ENCODE measurements at regions not wholly inside any gene's neighbourhood (a gene's known extent, or its start where the extent isn't known, plus 50 kb on each side); places are given as distances from the start of the nearest gene placed in this dataset.

DNA sequence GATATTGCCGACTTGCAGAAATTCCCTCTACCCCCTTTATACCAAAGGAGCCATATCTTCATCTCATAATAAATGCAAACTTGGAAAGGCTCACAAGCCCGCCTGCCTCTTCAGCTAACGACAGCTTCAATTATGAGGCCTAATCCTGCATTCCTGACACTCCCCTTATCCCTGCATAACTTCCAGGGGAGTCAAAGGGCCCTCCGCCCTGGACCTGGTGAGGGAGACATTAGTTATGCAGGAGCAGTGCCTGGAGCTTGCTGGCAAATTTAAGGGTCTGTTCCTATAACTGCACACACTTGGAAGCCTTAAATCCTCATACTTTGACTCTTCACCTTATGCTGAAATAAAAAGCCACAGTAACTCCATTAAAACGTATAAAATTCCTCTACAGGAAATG lies 617.9 kb downstream of the BNC2 start:
- TF ChIP-seq, protein P1, sequence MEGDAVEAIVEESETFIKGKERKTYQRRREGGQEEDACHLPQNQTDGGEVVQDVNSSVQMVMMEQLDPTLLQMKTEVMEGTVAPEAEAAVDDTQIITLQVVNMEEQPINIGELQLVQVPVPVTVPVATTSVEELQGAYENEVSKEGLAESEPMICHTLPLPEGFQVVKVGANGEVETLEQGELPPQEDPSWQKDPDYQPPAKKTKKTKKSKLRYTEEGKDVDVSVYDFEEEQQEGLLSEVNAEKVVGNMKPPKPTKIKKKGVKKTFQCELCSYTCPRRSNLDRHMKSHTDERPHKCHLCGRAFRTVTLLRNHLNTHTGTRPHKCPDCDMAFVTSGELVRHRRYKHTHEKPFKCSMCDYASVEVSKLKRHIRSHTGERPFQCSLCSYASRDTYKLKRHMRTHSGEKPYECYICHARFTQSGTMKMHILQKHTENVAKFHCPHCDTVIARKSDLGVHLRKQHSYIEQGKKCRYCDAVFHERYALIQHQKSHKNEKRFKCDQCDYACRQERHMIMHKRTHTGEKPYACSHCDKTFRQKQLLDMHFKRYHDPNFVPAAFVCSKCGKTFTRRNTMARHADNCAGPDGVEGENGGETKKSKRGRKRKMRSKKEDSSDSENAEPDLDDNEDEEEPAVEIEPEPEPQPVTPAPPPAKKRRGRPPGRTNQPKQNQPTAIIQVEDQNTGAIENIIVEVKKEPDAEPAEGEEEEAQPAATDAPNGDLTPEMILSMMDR (IDR thresholded peaks at IDR 0.05; ENCODE audit: control extremely low read depth, extremely low read depth, low read depth, missing control alignments): no peak
- DNase-seq (ENCODE audit: extremely low spot score): no peak
- CTCF ChIA-PET: no interaction called here
- POLR2A ChIA-PET: no interaction called here

DNA sequence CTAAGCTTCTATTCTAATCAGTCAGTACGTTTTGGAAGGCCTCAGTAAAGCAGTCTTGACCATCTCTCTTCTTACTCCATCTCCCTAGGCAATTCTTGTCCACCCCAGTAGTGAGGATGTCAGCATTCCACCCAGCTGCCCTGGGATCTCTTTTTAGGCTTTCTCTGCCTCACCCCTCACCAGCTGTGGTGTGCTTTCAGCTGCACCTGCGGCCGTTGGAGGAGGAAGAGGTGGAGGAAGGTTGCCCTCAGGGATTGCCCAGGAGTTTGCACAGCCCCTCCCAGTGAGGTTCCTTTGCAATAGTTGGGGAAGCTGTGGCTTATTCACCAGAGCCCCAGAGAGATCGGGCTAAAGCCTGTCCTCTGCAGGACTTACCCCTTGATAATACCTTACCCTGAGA lies 615.8 kb downstream of the BNC2 start:
- ChIA-PET POLR2A (no interaction called here), CTCF (interaction anchor here (1.2 to 2.6 kb wide), 3 partner anchors 9 to 121 kb away, joined by 3 to 7 read pairs (median 5); no protein-coding TSS in a partner anchor)
- TF ChIP-seq, protein P1 (IDR thresholded peaks at IDR 0.05; ENCODE audit: control extremely low read depth, extremely low read depth, low read depth, missing control alignments): no peak
- DNase-seq (ENCODE audit: extremely low spot score): no peak

DNA sequence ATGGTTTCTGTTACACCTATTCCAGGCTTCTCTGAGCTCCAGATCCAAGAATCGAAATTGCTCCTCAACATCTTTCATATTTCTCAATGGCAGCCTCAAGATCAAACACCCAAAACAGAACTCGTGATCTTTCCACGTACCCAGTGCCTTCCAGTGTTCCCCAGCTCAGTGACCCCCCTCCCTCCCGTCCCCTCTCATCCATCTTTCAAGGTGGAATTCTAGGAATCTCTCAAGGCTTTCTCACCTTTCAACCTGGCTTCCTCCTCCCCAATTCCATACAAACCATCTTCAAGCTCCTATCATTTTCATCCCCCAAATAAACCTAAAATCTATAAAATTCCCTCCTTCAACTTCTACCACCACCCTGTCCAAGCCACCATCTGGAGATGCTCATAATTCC lies 615.3 kb downstream of the BNC2 start:
- CTCF ChIA-PET: interaction anchor here (1.2 to 2.6 kb wide), 4 partner anchors 9 to 122 kb away, joined by 3 to 7 read pairs (median 5); no protein-coding TSS in a partner anchor
- DNase-seq (ENCODE audit: extremely low spot score): no peak
- TF ChIP-seq, protein P1 (IDR thresholded peaks at IDR 0.05; ENCODE audit: control extremely low read depth, extremely low read depth, low read depth, missing control alignments): no peak
- POLR2A ChIA-PET: no interaction called here

DNA sequence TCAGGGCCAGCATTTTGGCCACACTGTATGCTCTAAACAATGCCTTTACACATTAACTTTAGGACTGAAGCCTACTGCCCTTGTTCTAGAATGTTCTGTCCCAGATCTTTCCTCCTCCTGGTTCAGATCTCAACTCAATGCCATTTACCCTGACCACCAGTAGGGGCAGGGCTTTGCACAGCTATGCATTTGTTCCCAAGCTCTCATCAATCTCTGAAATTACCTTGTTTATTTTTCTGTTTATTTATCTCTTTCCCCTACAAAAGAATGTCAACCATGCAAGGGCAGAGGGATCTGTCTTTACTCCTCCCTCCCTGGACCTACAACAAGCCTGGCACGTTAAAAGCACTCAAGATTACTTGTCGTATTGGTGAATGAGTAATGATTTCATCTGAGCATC lies 612.9 kb downstream of the BNC2 start:
- POLR2A ChIA-PET: no interaction called here
- TF ChIP-seq, protein P1 (IDR thresholded peaks at IDR 0.05; ENCODE audit: control extremely low read depth, extremely low read depth, low read depth, missing control alignments): peak; percentile 3
- CTCF ChIA-PET: interaction anchor here (1.3 kb wide), 1 partner anchor 23 kb away, joined by 3 read pairs; no protein-coding TSS in a partner anchor
- no peak for DNase-seq (ENCODE audit: extremely low spot score)

DNA sequence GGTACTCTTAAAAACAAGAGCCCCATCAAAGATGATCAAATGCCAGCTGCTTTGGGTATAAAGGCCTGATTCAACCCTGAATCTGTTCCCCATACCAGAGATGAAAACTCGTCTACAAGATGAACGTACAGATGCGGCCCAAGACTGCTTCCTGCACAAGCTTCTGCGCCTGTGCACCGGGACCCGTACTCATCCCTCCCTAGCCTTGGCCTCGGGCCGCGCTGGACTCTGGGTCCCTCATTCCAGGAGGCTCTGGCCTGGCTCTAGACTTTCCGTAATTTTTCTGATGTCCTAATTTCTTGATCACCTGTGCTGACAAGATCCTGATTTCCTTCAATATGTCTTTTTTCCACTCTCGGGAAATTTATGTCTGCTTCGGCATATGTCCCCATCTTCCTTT lies 612.3 kb downstream of the BNC2 start:
- ChIA-PET POLR2A (no interaction called here), CTCF (interaction anchor here (0.9 to 1.3 kb wide), 3 partner anchors 10 to 23 kb away, joined by 3 read pairs; no protein-coding TSS in a partner anchor)
- DNase-seq (ENCODE audit: extremely low spot score): no peak
- TF ChIP-seq, protein P1 (IDR thresholded peaks at IDR 0.05; ENCODE audit: control extremely low read depth, extremely low read depth, low read depth, missing control alignments): no peak

DNA sequence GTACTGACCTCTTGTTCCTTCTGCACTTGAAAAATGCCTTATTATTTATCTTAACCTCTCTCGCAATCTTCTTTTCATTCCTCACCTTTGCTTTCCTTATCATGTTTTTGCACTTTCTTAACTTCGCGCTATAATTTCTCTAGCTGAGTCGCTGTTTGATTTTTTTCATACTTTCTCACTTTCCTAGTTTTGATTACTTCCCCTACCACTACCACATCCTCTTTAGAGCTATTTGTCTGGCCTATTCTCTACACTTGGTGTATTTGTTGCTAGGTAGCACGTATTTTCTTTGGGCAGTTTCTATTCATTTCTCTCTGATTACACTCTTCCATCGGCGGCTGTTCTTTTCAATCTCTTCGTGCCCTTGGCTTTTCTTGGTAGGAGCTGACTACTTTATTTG lies 611.8 kb downstream of the BNC2 start:
- ChIA-PET POLR2A (no interaction called here), CTCF (interaction anchor here (0.9 to 1.3 kb wide), 3 partner anchors 11 to 24 kb away, joined by 3 read pairs; no protein-coding TSS in a partner anchor)
- no peak for DNase-seq (ENCODE audit: extremely low spot score)
- TF ChIP-seq, protein P1 (IDR thresholded peaks at IDR 0.05; ENCODE audit: control extremely low read depth, extremely low read depth, low read depth, missing control alignments): no peak

Data from GM10248 (cell line).